Right renal cortex interstitium (tissue), 3 donors: ENCODE measurements at regions not wholly inside any gene's neighbourhood (a gene's known extent, or its start where the extent isn't known, plus 50 kb on each side); places are given as distances from the start of the nearest gene placed in this dataset.

Experiments used
- DNase-seq, 3 donors: peaks; one replicate each; pipeline ENCODE4 v3.0.0-alpha.2; 2013; ENCODE audit warnings: low read depth in 3 of 3, low spot score in 2 of 3

DNA sequence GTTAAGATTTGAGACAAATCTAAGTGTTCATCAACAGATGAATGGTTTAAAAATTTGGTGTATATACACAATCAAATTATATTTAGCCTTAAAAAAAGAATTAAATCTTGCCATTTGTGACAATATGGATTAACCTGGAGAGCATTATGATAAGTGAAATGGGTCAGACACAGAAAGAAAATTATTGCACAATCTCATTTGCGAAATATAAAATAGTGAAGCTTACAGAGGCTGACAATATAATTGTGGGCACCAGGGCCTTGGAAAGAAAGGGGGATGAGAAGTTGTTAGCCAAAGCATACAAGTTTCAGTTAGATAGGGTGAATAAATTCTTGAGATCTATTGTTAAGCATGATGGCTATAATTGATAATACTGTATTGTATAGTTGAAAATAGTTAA lies 883.0 kb downstream of the TECRL start:
- DNase-seq: no peak

DNA sequence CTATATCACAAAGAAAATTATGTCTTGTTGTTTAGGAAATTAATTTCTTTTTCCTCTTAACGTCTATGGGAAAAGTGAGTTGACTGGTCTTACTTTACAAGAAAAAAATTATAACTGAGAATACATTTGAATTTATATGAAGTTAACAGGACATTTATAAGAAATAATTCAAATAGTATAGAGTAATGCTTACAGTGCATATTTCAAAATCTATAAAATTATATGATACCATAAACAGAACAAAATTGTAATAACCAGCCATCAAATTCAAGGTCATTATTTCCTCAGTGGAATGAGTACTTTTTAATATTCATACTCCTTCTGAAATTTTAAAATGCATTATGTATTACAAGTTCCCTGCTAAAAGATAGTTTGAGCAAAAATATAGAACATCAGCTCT lies 884.5 kb downstream of the TECRL start:
- no peak for DNase-seq

DNA sequence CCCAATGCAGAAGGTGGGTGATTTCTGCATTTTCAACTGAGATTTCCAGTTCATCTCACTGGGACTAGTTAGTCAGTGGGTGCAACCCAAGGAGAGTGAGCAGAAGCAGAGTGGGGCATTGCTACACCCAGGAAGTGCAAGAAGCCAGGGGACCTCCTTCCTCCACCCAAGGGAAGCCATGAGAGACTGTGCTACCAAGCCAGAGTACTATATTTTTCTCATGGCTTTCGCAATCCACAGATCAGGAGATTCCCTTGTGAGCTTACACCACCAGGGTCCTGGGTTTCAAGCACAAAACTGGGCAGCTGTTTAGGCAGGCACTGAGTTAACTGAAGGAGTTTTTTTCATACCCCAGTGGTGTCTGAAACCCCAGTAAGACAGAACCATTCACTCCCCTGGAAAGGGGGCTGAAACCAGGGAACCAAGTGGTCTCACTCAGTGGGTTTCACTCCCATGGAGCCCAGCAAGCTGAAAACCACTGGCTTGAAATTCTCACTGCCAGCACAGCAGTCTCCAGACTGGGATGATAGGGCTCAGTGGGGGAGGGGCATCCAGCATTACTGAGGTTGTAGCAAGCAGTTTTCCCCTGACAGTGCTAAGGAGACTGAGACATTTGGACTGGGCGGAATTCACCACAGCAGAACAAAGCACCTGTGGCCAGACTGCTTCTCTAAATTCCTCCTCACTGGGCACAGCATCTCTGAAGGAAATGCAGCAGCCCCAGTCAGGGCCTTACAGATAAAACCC lies 903.4 kb downstream of the TECRL start:
- no peak for DNase-seq

DNA sequence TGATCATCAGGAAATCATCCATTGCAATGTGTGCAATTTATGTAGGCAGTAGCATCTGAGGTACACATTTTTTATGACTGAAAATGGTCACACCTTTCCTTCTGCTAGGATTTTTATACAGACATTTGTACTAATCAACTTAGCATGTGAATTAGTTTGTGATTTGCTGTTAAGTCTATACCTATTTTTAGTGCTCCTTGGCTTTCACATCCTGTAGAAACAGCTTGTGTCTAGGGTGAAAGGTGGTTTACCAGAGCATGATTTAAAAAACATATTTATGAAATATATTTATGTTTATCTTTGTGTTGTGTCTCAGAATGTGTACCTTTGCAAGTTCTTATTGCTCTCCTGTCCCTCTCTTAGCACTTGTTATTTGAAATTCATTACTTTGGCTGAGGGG lies 916.0 kb downstream of the TECRL start:
- no peak for DNase-seq

DNA sequence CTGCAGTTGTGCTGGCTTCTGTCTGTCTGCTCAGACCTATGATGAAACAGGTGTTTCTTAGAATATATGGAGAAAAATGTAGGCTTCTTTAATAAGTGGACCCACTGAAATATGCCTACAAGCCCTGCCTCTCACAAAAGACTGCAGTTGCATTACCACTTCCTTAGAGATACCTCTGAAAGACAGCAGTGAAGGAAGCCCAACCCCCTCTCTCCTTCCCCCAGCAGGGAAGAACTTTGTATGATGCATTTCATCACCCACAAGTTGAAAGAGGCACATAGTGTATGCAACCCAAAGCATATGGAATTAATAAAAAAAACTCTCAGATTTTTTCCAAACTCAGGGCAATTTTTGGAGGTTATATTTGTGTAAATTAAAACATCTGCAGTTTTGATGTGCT lies 916.7 kb downstream of the TECRL start:
- DNase-seq: no peak

DNA sequence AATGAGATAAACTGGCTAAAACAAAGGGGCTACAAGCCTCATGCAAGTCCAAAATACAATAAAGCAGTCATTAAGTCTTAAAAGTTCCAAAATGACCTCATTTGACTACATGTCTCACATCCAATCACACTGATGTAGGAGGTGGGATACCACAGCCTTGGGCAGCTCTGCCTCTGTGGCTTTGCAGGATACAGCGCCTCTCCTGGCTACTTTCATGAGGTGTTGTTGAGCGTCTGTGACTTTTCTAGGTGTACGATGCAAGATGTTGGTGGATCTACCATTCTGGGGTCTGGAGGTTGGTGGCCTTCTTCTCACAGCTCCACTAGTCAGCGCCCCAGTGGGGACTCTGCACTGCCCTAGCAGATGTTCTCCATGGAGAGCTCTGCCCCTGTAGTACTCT lies 944.9 kb downstream of the TECRL start:
- DNase-seq: no peak

DNA sequence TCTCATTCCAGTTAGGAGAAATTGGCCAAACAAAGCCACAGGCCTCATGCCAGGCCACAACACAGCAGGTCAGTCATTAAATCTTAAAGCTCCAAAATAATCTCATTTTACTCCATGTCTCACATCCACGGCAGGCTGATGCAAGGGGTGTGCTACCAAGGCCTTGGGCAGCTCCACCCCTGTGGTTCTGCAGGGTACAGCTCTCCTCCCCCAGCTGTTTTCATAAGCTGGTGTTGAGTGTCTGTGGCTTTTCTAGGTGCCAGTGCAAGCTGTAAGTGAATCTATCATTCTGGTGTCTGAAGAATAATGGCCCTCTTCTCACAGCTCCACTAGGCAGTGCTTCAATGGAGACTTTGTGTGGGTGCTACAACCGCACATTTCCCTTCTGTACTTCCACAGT lies 949.2 kb downstream of the TECRL start:
- DNase-seq: no peak

DNA sequence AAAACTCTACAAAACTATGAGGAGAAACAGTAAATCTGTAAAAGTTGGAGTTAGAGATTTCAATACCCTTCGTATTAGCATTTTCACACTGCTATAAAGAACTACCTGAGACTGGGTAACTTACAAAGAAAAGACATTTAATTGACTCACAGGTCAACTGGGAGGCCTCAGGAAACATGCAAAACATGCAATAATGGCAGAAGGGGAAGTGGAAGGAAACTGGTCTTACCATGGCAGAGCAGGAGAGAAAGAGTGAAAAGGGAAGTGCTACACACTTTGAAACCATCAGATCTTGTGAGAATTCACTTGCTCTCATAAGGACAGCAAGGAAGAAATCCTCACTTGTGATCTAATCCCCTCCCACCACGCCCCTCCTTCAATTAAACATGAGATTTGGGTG lies 949.9 kb downstream of the TECRL start:
- no peak for DNase-seq

DNA sequence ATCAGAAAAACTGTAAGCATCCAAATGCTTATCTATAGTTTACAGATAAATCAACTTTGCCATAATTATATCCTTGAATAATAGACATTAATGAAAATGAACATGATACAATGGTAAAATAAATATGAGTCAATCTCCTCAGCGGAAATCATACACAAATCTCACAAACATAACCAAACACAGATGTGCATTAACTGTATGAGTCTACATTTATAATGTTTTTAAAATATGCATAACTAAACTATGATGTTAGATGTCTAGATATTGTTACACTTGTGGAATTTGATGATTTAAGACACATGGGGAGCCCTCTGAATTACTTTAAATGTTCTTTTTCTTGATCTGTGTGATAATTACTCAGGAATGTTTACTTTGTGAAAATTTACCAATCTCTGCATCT lies 951.2 kb downstream of the TECRL start:
- no peak for DNase-seq

DNA sequence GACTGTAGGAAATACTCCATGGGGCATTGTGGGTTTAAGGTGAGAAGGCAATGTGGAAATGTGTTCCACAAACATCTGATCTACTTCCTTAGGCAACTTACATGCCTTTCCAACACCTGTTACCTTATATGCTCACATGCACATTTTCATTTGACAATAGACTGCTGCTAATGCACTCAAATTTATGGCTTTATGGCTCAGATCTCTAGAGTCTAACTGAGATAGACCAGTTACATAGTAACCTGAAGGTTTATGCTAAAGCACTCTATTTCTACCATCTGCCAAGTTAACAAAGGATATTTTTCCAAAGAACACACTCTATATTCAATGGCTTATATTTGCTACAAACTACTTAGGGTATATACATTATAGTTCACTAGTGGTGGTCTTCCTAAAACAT lies 969.0 kb downstream of the TECRL start:
- no peak for DNase-seq

DNA sequence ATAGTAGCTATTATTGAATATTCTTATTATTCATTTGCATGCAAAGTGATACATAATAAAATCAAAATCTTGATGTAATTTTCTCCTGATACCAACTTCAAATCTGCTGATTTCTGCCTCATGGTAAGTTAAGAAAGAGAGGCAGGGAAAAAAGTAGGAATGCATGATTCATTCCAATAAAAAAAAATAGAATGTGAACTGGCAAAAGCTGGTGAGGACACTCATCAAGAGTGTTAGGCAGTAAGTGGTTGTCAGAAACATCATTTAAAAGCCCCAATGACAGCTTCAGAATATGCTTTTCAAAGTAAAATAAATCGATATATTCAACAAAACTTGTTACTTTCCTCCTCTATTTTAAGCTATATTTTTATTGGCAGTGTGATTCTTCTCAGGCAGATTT lies 979.1 kb downstream of the TECRL start:
- no peak for DNase-seq

DNA sequence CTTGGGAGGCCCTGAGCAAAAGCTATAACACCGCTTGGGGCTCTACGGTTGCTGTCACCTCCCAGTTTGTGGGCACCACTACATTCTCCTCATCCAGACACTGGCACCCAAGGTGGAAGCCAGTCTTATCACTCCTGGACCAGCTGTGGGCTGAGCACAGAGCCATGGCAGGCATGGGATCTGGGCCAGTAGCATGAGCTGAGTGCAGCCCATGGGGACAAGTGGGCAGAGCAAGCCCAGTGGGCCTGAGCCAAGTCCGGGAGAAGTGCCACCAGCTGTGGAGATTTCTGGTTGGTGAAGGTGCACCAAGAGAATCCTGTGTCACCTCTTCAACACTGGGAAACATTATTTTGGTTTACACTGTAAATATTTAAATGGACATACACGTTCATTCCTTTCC lies 1013.0 kb downstream of the TECRL start:
- DNase-seq: no peak

DNA sequence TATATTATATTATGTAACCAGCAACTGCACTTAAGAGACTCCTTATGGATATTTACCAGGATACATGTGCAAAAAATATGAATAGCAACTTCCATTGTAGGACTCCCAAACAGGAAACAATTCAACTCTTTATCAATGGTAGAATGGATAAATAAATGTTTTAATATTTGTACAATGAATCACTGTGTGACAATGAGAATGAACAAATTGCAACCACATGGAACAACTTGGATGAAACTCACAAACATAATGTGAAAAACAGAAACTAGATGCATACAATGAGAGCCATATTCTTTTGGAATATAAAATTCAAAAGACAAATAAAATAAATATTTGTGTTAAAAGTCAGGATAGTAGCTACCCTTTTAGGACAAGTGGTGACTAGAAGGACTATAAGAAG lies 1015.7 kb downstream of the TECRL start:
- no peak for DNase-seq

DNA sequence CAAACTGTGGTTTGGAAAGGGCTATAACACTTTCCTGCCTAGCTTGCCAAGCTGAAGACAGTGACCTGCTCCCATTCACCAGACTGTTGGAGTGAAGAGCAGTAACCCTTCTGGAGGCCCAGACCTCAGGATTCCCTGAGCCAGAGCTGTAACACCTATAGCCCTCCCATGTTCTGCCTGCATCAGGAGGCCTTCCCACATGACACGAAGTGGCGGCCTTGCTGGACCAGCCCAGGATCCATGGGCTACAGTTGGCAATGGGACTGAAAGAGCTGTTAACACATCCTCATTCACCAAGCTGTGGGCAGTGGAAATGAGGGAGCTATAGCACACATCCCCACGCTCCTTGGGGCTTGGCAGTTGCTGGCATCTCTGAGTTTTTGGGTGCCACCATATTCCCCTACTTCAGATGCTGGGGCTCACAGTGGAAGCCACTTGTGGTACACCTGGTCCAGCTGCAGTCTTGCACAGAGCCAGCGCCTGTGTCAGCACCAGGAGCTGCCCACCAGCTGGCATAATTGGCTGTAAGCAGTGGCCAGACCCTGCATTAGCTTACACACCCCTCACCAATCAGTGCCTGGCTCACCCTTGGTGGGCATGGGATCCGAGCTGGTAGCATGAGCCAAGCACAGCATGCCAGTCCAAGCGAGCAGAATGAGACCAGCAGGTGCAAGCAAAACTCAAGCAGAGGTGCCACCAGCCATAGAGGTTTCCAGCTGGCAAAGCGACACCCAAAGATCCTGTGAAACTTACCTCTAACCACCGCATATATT lies 1029.3 kb downstream of the TECRL start:
- DNase-seq: no peak

DNA sequence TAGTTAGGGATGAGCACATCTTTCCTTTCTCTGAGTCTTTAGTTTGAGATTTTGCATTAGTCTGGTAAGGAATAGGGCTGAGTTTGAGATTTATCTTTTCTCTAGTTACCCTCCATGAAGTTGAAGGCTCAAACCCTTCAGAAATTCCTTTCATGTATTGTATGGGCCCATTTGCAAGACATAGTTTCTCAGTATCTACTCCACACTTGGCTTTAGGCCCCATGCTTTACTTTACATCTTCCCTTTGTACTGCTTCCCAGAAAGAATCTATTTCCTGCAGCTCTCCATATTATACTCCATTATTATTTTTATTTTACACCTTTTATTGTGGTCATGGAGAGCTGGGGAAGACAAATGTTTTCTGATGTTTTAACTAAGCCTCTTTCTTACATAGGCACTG lies 1038.2 kb downstream of the TECRL start:
- no peak for DNase-seq

DNA sequence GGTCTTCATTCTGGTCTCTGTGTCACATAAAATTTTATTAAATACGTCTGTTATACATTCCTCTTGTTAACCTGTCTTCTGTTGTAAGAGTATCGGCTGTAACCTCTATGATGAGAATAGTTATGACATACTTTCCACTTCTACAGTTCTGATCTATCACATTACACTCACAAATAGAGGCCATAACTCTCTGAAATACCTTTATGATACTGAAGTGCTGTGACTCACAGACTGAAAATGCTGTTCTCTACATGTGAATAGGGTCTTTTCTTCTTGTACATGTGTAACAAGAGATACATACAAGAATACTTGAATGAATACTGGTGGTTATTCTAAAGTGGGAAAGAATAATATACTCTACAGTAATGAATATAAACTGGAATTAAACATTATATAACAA lies 1047.6 kb downstream of the TECRL start:
- DNase-seq: no peak

DNA sequence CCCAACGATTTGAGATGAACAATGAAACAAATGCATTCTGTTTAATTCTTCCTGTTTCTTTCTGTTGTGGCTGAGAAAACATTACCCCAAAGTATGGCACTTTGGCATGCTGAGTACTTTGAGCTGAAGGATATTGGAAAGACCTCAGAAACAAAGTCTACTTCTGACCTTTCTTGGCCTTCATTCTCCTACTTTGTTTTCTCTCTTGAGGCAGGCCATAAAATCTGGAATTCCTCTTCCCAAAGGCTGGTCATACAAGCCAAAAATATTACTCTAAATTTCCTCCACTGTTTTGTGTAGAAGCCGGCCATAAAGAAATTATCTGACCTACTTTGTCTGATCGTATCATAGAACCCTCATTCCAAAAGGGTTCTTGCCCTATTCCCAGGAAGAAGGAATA lies 1048.2 kb downstream of the TECRL start:
- DNase-seq: no peak

DNA sequence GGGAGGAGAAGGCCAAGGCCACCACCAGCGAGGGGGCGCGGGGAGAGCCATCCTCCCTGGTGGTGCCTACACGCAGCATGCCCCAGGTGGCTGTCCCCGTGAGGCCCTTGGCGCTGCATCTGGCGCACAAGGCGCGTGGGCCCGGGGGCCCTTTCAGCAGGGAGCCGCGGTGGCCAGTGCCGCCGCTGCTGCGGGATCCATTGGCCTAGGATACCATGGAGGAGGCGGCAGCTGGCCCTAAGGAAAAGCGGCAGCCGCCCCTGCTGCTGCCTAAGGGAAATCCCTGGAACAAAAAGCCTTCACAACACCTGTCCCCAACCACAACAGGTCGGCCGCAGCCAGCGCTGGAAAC lies 1059.6 kb downstream of the TECRL start:
- DNase-seq: no peak

DNA sequence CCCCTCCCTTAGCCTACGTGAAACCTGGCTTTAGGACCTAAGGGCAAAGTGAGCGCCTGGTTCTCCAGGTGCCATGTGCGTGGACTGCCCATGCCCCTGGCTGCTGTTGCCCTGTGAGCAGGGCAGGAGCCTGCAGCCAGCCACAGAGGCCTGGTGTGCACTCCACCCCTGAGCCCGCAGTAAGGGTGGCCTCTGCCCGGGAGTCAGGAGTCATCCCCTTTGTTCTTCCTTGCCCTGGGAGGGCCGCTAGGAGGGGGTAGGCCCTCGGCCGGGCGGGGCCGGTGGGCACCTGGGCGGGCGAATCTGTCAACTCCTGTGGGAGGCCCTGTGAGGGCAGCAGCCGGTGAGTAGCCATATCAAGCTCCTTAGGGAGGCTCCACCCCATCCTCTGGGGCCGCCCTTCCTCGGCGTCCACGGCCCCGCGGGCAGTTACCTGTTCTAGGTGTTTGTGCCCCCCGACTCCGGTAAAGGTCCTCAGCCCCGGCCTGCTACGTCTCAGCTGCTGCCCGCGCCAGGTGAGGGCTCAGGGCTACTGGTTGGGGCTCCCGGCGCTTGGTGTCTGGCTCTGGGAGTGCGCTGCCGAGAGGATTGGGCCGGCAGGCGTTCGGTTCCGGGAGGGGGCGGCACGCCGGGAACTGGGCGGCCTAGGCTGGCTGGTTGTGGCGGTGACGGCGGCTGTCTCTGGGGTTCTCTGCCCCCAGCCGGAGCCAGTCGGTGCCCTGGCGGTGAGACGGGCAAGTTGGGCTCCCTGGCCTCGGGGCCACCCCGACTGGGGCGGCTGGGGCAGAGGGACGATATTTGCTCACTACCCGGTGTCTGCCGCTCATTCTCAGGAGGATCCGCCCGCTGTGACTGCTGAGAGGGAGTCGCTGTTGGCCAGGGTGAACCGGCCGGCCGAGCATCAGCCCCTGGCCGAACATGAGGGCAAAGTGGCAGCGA lies 1060.2 kb downstream of the TECRL start:
- no peak for DNase-seq

DNA sequence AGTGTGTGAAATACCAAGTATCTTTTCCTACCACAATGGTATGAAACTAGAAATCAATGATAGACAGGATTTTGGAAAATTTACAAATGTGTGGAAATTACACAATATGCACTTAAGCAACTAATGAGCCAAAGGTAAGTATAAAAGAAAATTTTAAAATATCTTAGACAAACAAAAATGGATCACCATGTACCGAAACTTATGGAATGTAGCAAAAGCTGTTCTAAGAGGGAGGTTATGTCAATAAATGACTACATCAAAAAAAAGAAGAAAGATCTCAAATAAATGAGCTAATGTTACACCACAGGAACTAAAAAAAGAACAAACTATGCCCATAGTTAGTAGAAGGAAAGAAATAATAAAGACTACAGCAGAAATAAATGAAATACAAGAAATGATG lies 1084.1 kb downstream of the TECRL start:
- no peak for DNase-seq

DNA sequence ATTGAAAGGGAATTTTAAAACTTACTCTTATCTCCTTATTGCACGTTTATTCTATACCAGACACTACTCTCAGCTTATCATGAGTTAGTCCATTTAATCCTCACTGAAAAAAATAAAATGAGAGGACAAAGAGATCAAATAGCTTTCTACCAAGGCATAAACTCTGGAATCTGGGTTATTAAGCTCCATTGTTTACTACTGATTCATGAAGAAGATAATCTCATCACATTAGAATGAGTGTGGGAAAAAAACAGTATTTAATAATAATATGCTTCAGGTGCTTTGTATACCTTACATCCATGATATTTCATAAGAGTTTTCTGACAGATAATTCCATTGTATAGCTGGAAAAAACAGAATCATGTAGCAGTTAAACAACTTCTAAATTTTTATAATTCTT lies 1092.6 kb downstream of the TECRL start:
- DNase-seq: no peak

DNA sequence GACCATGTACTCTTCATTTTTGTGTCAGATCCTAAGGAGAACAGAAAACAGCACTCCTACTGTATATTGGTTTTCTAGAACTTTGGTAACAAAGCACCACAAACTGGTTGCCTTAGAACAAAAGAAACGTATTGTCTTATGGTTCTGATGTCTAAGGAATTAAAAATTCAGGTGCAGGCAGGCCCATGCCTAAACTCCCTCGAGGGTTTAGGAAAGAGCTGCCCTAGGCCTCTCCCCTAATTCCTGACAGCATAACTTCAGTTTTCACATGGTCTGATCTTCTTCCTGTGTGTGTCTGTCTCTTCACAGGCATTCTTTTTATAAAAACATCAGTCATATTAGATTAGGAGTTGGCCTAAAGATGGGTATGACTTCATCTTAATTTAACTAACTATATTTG lies 1093.6 kb downstream of the TECRL start:
- DNase-seq: no peak
